Left ventricle myocardium superior (tissue), 1 donor: ENCODE measurements at regions not wholly inside any gene's neighbourhood (a gene's known extent, or its start where the extent isn't known, plus 50 kb on each side); places are given as distances from the start of the nearest gene placed in this dataset.

Source experiments
- ATAC-seq: fragments of 200-7000 bp; cut with Tn5 transposase; one replicate; pipeline ENCODE4 v1.9.1; 2020; ENCODE audit warnings: mild to moderate bottlenecking, moderate library complexity
- DNase-seq: peaks from one replicate; pipeline ENCODE4 v3.0.0-alpha.2; 2020
- intact Hi-C: fragments of 100-400 bp; cut with micrococcal nuclease; formaldehyde crosslinking; loops from one replicate; pipeline ENCODE4 v1.11.0; 2022
- donor health status: DM: no; HTN: yes; CAD: no; lungs with severe emphysema.

DNA sequence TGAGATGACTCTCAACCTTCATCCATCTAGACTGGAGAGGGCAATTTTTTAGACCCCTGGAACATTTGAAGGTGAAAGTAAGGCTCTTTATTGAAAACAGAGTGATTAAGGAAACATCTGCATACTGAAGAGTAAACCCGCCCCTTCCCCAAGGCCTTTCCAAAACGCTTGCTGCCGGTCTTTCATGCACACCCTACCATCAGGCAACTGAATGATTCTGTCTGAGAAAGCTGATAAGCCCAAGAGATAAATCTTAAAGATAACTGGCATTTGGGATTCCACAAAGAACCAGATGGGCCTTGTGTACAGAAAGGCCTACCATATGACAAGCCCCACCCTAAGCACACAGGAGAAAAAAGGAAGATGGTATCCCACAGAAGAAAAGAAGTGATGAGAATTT, 54.4 kb upstream of the PIK3R1 start:
- intact Hi-C loops, result no loop called here
- ATAC-seq, result no peak

DNA sequence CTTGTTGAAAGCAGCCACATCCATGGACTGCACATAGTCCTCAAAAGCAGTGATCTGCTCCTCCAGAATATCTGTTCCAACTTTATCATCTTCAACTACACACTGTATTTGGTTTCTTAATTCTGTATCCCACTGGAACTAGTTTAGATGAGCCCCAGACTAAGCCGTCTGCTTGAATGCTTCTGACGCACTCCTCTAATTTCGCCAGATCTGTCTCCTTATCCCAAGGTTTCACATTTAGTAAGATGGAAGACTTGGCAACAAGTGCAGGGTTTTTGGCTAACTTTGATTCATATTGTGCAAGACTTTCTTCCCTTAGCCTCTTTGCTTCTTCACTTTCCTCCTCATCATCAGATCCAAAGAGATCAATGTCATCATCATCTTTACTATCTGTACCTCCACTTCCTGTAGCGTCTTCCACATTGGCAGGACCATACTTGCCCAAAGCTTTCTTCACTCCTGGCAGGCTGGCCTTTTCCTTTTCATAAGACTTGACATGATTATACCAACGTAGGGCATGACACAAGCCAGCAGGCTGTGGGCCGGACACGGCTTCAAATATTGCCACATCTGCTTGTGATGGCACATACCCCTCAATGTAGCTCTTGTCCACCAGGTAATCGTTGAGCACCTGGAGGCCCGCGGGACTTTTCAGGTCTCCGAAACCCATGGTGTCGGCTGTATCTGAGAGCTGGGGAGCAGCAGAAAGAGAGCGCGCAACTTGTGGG, 56.2 kb upstream of the PIK3R1 start:
- intact Hi-C loops, result no loop called here
- ATAC-seq (peak; percentile 89), DNase-seq (no peak)

More for the DNA sequence above, 54.4 kb upstream of the PIK3R1 start:
- DNase-seq, result no peak

DNA sequence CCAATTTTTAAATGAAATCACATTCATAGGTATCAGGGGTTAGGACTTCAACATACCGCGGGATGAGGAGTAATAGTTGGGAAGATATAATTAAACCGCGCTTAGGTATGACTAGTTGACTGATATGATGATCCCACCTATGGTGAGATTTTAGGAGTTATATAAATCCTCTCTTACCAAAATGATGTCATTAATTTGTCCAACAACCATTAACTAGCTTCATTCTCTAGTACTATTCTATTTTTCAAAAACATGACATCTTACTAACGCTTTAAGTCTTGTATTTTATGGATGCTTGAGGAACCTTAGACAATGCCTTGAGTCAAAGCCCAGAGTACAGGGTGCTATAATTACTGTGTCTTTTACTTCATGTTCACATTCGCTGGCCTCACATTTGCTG, 59.6 kb upstream of the PIK3R1 start:
- ATAC-seq (no peak), DNase-seq (no peak)
- intact Hi-C loops, result no loop called here

DNA sequence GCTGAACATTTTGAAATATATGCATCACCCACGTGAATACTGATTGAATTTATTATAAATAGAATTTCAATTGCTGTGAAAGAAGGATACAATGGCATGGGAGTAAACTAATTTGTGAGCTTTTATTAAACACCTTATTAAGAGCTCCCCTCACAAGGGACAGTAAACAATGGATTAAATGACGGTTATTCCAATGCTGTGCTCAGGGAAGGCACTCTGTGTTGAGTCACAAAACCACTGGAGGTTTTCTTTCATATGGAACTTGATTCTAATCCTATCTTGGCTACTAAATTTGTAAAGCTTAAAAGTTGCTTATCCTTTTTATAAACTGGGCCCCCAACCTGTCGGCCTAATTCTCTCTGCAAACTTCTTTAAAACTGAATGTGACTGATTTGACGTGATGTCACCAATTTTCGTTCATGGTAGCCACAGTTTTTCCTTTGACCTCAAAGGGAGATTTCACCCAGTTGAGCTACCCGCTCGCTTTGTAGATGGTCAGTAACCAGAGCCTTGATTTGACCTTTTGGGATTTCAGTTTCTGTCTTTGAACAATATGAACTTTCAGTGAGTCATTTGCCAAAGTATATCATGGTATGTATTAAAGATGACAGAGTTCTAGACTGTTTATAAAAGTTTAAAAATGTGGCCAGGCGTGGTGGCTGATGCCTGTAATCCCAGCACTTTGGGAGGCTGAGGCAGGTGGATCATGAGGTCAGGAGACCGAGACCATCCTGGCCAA, 61.3 kb upstream of the PIK3R1 start:
- ATAC-seq (no peak), DNase-seq (no peak)
- intact Hi-C loops, result no loop called here

DNA sequence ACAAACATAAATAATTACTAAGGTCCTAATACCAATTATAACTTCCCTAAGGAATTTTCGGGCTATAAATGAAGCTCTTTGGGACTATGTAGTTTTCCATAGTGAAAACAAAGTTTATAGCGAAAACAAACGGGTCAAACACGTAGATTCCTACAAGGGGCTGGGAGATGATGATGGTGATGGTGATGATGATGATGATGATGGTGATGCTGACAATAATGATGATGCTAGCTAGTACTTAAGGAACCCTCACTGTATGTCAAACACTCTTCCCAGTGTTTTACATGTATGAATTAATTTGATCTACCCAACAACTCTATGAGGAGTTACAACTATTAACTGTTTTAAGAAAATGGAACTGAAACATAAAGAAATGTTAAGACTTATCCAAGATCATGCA, 63.7 kb upstream of the PIK3R1 start:
- intact Hi-C loops, result no loop called here
- ATAC-seq (no peak), DNase-seq (no peak)

DNA sequence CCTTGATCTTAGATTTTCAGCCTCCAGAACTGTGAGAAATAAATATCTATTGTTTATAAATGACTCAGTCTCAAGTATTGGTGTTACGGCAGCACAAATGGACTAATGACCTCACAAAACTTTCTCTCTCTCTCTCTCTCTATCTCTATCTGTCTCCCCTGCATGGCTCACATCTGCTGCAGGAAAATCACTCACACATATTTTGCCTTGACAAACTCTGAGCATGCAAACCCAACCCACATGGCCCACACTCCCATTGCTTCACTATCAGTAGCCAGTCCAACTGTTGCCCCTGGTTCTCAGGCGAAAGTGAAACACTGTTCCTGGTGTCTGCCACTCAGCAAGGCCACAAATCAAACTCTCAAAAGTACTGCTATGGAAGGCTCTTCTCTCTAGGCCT, 66.4 kb upstream of the PIK3R1 start:
- DNase-seq (no peak), ATAC-seq (peak; percentile 38)
- intact Hi-C loops, result no loop called here

DNA sequence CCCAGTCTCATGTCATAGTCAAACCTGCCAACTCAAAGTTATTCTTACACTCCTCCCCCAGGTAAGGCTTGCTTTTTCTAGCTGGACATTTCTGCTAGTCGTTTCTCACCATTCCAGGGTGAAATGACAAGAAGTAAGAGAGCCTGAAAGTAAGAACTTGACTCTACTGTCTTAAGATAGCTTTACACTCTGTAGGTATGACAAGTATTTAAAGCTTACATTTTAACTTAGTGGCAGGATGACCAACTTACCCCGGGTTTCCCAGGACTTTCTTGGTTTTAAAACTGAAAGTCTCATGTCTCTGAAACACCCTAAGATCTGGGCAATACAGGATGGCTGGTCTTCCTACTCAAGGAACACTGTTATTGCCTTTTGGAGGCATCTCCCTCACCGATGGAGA, 67.5 kb upstream of the PIK3R1 start:
- ATAC-seq, result no peak
- intact Hi-C loops, result no loop called here
- no peak for DNase-seq

DNA sequence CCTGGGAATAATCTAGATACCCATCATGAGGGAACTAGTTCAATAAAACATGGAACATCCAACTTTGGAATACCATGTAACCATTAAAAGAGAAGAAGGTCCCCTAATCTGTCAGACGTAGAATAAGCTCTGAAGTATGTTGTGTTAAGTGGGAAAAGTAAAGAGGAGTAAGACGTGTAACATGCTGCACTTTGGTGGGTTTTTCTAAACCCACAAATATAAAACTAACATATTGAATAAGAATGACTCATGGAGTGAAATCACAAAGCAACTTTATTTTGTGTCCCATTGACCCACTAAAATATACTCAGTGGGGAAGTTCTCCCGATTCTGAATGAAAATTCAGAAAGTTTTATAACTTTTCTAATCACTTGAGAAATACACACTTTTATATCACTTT, 67.9 kb upstream of the PIK3R1 start:
- no peak for ATAC-seq
- DNase-seq, result no peak
- intact Hi-C loops, result no loop called here

DNA sequence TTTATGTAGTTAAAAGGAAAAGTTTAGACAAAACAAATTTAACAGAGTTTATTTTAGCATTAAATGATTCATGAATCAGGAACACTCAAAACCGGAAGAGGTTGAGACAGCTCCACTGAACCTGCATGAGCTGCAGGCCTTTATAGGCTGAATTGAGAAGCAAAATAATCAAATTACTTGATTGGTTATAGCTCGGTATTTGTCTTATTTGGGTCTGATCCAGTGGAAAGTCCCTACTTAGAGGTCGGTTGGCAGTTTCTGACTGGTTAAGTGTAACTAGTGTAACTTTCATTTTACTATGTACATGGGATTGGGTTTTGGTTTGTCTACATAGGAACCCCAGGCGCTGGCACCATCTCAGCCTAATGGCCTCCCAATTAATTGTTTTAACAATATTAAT, 74.1 kb upstream of the PIK3R1 start:
- ATAC-seq (no peak), DNase-seq (no peak)
- intact Hi-C loops, result no loop called here

DNA sequence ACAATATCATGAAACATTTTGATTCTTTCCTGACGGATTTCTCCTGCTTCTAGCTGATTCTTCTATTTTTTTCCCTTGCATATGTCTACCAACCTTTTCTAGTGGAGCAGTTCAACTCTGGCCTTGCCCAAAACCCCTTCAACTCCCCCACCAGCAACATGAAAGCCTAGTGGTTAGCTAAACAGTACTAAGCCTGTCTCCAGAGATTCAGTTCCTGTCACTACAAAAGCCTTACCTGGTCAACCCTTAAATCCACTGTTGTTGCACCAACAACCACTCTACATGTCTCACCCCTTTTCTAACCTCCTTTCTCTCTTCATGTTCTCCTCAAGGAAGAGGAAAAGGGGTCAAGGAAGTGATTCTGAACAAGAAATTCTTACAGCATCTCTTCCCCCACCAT, 74.8 kb upstream of the PIK3R1 start:
- ATAC-seq, result no peak
- DNase-seq, result no peak

DNA sequence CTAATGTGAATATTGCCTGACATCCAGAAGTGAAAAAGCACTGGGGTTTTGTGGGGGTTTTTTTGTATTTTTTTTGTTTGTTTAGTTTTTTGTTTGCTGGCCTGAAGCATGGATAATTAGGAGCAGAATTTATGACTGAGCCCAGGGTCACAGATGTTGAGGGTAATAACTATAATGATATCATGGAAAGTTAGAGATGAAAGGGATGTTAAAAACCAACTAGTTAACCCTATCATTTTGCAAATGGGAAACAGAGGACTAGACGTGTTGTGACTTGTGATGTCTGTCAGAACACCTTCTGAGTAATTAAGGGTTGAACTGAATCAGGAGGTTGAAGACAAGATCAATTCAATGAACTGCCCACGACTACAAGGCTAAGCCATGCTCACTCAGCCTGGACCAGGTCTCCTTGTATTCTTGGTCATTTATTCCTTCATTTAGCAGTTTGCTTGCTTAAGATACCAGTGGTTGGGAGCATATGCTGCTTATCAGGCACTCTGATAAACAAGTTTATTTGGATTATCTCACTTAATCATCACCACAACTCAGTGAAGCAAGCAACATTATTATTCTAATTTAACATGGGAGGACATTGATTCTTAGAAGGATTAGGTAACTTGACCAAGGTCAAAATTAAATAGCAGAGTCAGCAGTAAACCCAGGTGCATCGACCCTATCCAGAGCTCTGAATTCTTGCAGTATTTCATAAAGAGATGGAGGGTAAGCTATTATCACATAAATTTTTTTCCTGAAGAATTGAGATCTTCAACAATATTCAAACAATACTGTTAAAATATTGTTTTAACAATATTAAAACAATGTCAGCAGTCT, 75.7 kb upstream of the PIK3R1 start:
- intact Hi-C loops, result no loop called here
- DNase-seq, result no peak
- ATAC-seq, result no peak

More for the DNA sequence above, 74.8 kb upstream of the PIK3R1 start:
- intact Hi-C loops, result no loop called here

DNA sequence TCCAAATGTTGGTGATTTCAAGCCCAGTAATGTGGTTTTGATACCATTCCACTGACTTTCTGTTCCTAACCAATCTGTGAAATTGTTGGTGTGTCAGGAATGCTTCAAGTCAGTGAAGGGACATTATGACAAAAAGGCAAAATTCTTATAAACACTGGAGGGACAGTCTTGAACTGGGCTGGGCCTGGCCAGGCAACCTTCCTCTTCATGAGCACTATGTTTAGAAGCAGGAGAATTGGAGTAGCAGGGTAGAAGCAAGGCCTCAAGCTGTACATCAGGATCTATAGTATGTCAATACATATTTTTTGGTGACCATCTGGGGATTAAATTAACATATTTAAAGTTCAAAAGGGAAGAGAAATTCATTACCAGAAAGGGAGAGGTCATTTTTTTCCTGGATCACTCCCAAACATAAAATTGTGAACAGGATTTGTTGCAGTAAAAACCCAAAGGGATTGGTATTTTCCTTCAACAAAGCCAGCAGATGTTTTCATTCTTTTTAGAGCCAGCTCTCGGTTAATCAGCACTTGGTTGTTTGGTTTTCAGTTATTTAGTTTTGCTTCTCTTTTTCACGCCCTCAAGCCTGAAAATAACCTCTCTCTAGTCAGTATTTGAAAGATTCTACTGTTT, 77.9 kb upstream of the PIK3R1 start:
- ATAC-seq (peak; percentile 49), DNase-seq (no peak)
- intact Hi-C loops, result no loop called here

DNA sequence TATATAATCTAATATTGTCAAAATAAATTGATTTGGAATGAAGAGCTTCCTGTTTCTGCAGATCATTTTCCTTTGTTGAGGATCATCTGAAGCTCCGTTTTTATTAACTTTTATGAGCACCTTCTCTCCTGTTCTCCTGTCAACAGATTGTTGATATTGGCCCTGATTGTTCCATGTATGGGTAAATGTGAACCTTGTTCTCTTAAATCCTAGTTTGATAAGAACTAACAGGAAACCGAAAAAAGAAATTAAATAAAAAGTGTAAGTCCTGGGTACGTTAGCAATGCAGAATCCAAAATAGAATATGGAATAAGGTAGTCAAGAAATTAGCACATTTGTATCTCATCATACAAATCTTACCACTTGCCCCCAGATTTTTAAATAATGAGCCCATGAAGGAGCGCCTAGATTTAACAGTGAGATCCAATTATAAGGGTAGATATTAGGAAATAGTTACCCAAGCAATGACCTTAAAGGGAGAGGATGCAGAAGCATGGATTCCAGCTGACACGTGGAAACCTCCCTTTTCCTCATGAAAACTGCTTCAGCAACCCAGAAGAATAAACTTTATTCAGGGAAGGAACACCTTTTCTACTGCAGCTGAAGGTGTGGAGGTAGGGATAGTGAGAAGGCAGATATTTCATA, 80.8 kb upstream of the PIK3R1 start:
- DNase-seq, result no peak
- intact Hi-C loops, result no loop called here
- no peak for ATAC-seq

DNA sequence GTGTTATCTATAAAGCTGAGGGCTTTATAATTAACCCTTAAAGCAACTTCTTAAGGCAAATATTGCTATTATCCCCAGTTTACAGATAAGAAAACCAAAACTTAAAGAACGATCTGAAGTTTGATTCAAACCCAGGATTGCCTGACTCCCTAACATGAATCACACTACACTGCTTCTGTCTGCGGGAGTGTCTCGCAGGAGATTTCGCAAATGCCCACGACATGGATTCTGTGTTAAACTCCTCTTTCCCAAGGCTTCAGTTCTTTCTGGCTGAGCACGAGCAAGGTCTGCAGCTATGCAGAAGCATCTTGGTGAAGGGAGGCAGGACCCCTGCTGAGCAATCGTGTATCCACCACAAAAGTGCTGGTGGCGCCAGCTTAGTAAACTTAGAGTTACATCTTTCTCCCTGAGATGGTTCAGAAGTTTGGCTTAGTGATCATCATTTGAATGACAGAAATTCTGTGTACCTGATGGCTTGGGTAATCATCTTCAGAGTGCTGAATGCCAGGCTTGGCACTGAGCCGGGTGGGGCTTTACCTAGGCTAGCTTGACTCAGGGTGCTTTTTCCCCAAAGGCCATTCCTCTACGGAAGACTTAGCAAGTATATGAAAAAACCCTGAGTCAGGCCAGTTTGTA, 81.4 kb upstream of the PIK3R1 start:
- ATAC-seq (no peak), DNase-seq (no peak)
- intact Hi-C loops, result no loop called here

DNA sequence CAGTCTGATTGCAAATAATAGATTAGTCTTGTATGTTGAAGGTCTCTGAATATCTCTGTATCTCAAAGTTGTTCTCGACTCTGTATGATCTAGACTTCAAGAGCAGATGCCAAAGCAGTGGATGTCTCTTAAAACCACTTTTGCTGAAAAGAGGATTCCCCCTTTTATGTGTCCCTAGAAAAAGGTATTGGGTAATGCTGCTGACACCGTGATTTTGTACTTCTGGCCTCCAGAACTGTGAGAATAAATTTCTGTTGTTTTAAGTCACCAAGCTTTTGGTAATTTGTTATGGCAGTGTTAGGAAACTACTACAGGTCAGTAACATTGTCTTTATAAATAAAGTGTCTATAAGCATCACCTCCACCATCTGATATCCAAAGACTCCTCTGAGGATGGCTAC, 85.3 kb upstream of the PIK3R1 start:
- intact Hi-C loops, result no loop called here
- DNase-seq, result no peak
- ATAC-seq, result no peak

DNA sequence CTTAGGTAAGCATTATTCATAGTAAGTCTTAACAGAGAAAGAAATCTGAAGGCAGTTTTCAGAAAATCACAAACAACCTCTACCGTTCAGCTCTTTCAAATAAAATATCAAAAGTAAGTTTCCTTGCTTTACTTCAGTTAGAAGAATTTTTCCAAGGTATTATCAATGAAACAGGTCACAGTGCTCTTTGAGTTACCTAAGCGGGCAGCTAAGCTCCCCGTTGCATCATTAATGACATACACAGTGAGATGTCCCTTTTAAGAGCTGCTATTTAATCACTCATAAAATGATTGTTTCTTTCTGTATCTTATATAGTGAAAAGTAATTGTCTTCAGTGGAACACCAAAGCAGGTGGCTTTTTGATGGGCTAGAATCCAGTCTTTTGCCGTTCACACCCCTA, 86.2 kb upstream of the PIK3R1 start:
- intact Hi-C loops, result no loop called here
- no peak for DNase-seq
- no peak for ATAC-seq

DNA sequence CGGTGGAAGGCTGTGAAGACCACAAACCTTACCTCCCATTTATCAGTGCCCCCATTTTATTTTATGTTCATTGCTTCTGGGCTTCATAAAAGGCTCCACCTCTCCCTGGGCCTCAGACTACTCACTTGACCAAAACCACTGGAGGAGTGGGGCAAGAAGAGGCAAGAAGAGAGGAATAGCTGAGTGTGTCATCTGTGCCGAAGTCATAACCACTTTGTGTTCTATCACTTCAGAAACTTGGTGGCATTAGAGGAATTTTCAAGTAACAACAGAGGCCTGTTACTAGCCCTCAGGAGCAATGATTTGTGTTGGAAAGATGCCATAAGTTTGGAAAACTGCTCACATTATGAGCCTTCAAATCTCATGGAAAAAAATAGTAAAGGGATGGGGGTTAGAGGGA, 88.7 kb upstream of the PIK3R1 start:
- DNase-seq (no peak), ATAC-seq (no peak)
- intact Hi-C loops, result no loop called here

DNA sequence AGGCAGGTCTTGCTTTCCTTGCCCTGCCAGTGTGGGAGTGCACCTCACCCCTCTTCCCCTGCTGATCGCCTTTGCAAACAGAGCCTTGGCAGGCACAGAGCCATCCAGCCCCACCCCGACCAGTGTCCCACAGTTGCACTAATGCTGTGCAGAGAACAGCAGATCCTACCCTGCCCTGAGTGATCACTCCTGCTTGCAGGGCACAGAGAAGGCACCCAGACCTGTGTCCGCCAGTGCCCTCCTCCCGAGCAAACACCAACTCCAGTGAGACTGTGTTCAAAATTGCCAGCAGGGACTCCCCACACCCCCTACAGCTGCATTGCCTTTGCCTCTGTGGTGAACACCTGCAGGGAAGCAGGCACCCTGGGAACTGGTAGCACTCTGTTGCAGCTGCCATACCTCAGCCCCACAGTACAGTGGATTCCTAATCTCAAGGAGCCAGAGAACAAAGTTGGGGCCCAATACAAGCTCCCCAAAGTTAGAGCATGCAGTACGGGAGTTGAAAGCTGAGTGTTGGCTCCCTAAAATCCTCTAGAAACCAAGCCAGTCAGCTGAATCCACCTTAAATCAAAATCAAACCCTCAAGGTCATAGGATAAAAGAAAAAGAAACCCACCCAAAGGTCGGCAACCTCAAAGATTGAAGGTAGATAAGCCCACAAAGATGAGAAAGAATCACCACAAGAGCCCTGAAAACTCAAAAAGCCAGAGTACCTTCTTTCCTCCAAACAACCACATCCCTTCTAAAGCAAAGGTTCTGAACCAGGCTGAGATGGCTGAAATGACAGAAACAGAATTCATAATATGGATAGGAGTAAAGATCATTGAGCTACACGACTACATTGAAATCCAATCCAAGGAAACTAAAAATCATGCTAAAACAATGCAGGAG, 92.9 kb upstream of the PIK3R1 start:
- ATAC-seq, result no peak
- DNase-seq, result no peak
- intact Hi-C loops, result no loop called here
